ENCODE measurements at regions not wholly inside any gene's neighbourhood (a gene's known extent, or its start where the extent isn't known, plus 50 kb on each side); places are given as distances from the start of the nearest gene placed in this dataset.

DNA sequence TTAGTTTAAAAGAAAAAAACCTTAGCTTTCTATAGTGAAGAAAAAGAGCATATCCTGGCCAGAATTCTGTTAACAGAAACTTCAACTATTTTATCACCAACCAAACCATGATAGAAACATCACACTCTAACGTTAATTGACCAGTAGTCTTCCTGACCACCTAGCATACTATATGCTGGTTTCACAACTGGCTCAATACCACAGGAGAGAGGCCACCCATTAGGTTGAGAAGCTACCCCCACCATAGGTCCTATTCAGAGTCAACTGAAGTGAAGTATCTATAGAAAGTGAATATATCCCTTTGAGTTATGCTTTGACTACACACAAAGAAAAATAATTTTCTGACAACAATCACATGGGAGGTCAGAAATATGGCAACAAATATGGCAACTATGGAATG, 85.2 kb upstream of the STK17B start:
- 8% methylated on average over 1 of the region's 1 CpG for WGBS (ENCODE audit: insufficient coverage, low coverage, missing lambda C conversion rate)
- intact Hi-C loops (cut with micrococcal nuclease) (no loop called here), in situ Hi-C loops (cut with MboI) (no loop called here)
- Histone ChIP-seq H4K20me1 (replicated peaks; ENCODE audit: control insufficient read depth, insufficient read depth, low read length) (no peaks in the 10 kb centered on the region), H3K4me1 (replicated peaks in 1 of 2; ENCODE audit: control insufficient read depth in 2 of 2, insufficient read depth in 2 of 2, low read length in 2 of 2) (peaks cover 3 to 18% of the 10 kb centered on the region in 2 experiments; a peak in 4 of 5 replicates), H3K9ac (ENCODE audit: insufficient read depth in 1 of 2, low read depth in 2 of 2, low read length in 2 of 2) (no peak overlapping the region), H3K4me3 (no peak overlapping the region), H3K27ac (ENCODE audit: extremely low read depth, low read depth, low read length) (no peak overlapping the region), H3K9me3 (replicated peaks; ENCODE audit: control insufficient read depth, insufficient read depth, low read depth, low read length) (no peaks in the 10 kb centered on the region), H3K27me3 (ENCODE audit: control insufficient read depth in 2 of 2, insufficient read depth in 2 of 2, low read length in 2 of 2) (no peaks in the 10 kb centered on the region), H3K36me3 (ENCODE audit: control insufficient read depth, insufficient read depth, low read length) (no peaks in the 10 kb centered on the region), H2AFZ (ENCODE audit: low read depth, low read length) (no peak overlapping the region), H3K4me2 (ENCODE audit: insufficient read depth, low read length) (no peak overlapping the region), H3K9me1 (ENCODE audit: control insufficient read depth, insufficient read depth, low read length) (no peaks in the 10 kb centered on the region), H3K79me2 (ENCODE audit: control insufficient read depth, insufficient read depth, low read length) (no peaks in the 10 kb centered on the region)
- FAIRE-seq (no peak), ATAC-seq (no peak), DNase-seq (ENCODE audit: extremely low read depth in 1 of 4, low spot score in 3 of 4) (no peak)
- TF ChIP-seq ZNF224 (CRISPR knock-in tag; IDR thresholded peaks at IDR 0.05) (no peak), ZSCAN32 (CRISPR knock-in tag; IDR thresholded peaks at IDR 0.05) (no peak), SAFB (IDR thresholded peaks at IDR 0.05; ENCODE audit: borderline replicate concordance, low read depth, low read length) (no peak), DLX4 (CRISPR knock-in tag; IDR thresholded peaks at IDR 0.05) (no peak), MED1 (CRISPR knock-in tag; IDR thresholded peaks at IDR 0.05; ENCODE audit: borderline replicate concordance) (no peak), MCM7 (IDR thresholded peaks at IDR 0.05) (no peak), ZNF197 (CRISPR knock-in tag; IDR thresholded peaks at IDR 0.05; ENCODE audit: low read depth) (no peak), RBM34 (IDR thresholded peaks at IDR 0.05; ENCODE audit: borderline replicate concordance, insufficient read depth, low read length) (no peak), MCM3 (IDR thresholded peaks at IDR 0.05) (no peak), ZC3H8 (IDR thresholded peaks at IDR 0.05) (no peak), SREBF1 (IDR thresholded peaks at IDR 0.05; ENCODE audit: borderline replicate concordance, low read depth, low read length) (no peak), NONO (IDR thresholded peaks at IDR 0.05; ENCODE audit: low read depth in 2 of 2, low read length in 1 of 2) (no peak), SFPQ (IDR thresholded peaks at IDR 0.05; ENCODE audit: low read depth, low read length) (no peak), NFIC (IDR thresholded peaks at IDR 0.05) (no peak), SIN3A (IDR thresholded peaks at IDR 0.05; ENCODE audit: borderline replicate concordance in 2 of 2, control insufficient read depth in 1 of 2, low read depth in 2 of 2, low read length in 2 of 2) (no peak), ZNF584 (CRISPR knock-in tag; IDR thresholded peaks at IDR 0.05; ENCODE audit: low read depth) (no peak)
- TF ChIP-seq, protein P1, sequence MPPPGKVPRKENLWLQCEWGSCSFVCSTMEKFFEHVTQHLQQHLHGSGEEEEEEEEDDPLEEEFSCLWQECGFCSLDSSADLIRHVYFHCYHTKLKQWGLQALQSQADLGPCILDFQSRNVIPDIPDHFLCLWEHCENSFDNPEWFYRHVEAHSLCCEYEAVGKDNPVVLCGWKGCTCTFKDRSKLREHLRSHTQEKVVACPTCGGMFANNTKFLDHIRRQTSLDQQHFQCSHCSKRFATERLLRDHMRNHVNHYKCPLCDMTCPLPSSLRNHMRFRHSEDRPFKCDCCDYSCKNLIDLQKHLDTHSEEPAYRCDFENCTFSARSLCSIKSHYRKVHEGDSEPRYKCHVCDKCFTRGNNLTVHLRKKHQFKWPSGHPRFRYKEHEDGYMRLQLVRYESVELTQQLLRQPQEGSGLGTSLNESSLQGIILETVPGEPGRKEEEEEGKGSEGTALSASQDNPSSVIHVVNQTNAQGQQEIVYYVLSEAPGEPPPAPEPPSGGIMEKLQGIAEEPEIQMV (tag; conservative IDR thresholded peaks at IDR 0.05; ENCODE audit: low read depth): no peak
- ChIA-PET CTCF (ENCODE audit: low intra/inter-chr PET ratio) (no interaction called here), POLR2A (no interaction called here)
- no TSS peak for BruUV-seq (replicated peaks)
